ENCODE measurements at regions not wholly inside any gene's neighbourhood (a gene's known extent, or its start where the extent isn't known, plus 50 kb on each side); places are given as distances from the start of the nearest gene placed in this dataset.

GRCh38 chr13:34611671-34612070, 330.4 kb upstream of the NBEA start:
- TF ChIP-seq CTCF (conservative IDR thresholded peaks at IDR 0.05) (no peak), EZH2 (IDR thresholded peaks at IDR 0.05; ENCODE audit: low read depth) (no peak)
